GM12878 (cell line): ENCODE measurements at regions not wholly inside any gene's neighbourhood (a gene's known extent, or its start where the extent isn't known, plus 50 kb on each side); places are given as distances from the start of the nearest gene placed in this dataset.

Experiments used
- ATAC-seq: fragments of 200-7000 bp; cut with Tn5 transposase; 3 replicates; pipeline ENCODE4 v1.9.1; 2020; ENCODE audit warnings: mild to moderate bottlenecking, moderate library complexity
- BruUV-seq: library from RNA; stranded (reverse); fragments of 400-500 nt; replicated peaks from 2 replicates; lab custom pipeline; 2021; lab: Mats Ljungman, UMichigan
- CTCF ChIA-PET: fragments of 300-600 bp; sonication (Branson Sonifier 250); formaldehyde crosslinking; extraction: SDS; loops from one replicate; lab custom pipeline; 2021; ENCODE audit warnings: inconsistent platforms; lab: Yijun Ruan, JAX
- POLR2A ChIA-PET: fragments of 350-600 bp; formaldehyde crosslinking; extraction: SDS; loops from one replicate; lab custom pipeline; 2021; ENCODE audit warnings: inconsistent platforms; lab: Charles Lee
- RAD21 ChIA-PET: fragments of 300-600 bp; sonication (Branson Sonifier 250); formaldehyde crosslinking; loops from one replicate; lab custom pipeline; 2023; ENCODE audit warnings: antibody characterized with exemption; ENCODE audit not compliant: unreplicated experiment; lab: Charles Lee
- SMC1A ChIA-PET: fragments of 300-600 bp; sonication (Branson Sonifier 250); formaldehyde crosslinking; loops from one replicate; lab custom pipeline; 2023; ENCODE audit not compliant: unreplicated experiment, uncharacterized antibody; lab: Charles Lee
- DNase-seq: peaks from one replicate; pipeline ENCODE4 v3.0.0-alpha.2; 2011; ENCODE audit warnings: low read depth, low spot score
- FAIRE-seq: peaks from 3 replicates; lab custom pipeline; 2011; peaks lifted over from hg19 to GRCh38; lab: Jason Lieb, UNC
- H2AFZ ChIP-seq: 2 replicates; pipeline ENCODE4 v1.6.0; 2011; ENCODE audit warnings: low read depth, low read length, control low read depth; ENCODE audit not compliant: control insufficient read depth
- H3K27ac ChIP-seq: 2 replicates; pipeline ENCODE4 v1.5.1; 2011; ENCODE audit warnings: control low read depth; ENCODE audit not compliant: control insufficient read depth, insufficient read depth
- H3K27me3 ChIP-seq, 2 experiments: replicated peaks in 1 of 2; 2 replicates each; pipeline versions ENCODE4 v1.6.0 to v1.6.1; 2011; ENCODE audit warnings: low read length in 1 of 2; ENCODE audit not compliant: control insufficient read depth in 2 of 2, insufficient read depth in 2 of 2
- H3K36me3 ChIP-seq, 2 experiments: 2 replicates each; pipeline ENCODE4 v1.5.1; 2011; ENCODE audit warnings: low read length in 1 of 2; ENCODE audit not compliant: control insufficient read depth in 2 of 2, insufficient read depth in 2 of 2
- H3K4me1 ChIP-seq: 2 replicates; pipeline ENCODE4 v1.6.1; 2011; ENCODE audit warnings: mild to moderate bottlenecking, low read length, moderate library complexity, mixed read lengths; ENCODE audit not compliant: control insufficient read depth, insufficient read depth
- H3K4me2 ChIP-seq: 2 replicates; pipeline ENCODE4 v1.6.0; 2011; ENCODE audit warnings: control low read depth; ENCODE audit not compliant: control insufficient read depth, insufficient read depth
- H3K4me3 ChIP-seq: fragments of 200-600 bp; sonication (generic); 2 replicates; pipeline ENCODE4 v1.5.1; 2016
- H3K79me2 ChIP-seq: 2 replicates; pipeline ENCODE4 v1.6.0; 2011; ENCODE audit warnings: low read length; ENCODE audit not compliant: control insufficient read depth, insufficient read depth
- H3K9ac ChIP-seq: 2 replicates; pipeline ENCODE4 v1.8.0; 2011; ENCODE audit warnings: low read length, control low read depth, mixed read lengths; ENCODE audit not compliant: control insufficient read depth, insufficient read depth
- H3K9me3 ChIP-seq: replicated peaks from 3 replicates; pipeline ENCODE4 v1.5.1; 2011; ENCODE audit warnings: mild to moderate bottlenecking, low read length; ENCODE audit not compliant: control insufficient read depth, insufficient read depth
- H4K20me1 ChIP-seq: 2 replicates; pipeline ENCODE4 v1.6.0; 2011; ENCODE audit not compliant: control insufficient read depth, insufficient read depth
- ATF7 ChIP-seq: fragments of 450-650 bp; IDR thresholded peaks from 2 replicates; pipeline ENCODE4 v1.6.1; 2016; ENCODE audit warnings: low read depth, mild to moderate bottlenecking
- BCL11A ChIP-seq: IDR thresholded peaks from 2 replicates; pipeline ENCODE4 v1.6.1; 2011; ENCODE audit warnings: low read depth, low read length
- BCLAF1 ChIP-seq: fragments of 450-650 bp; IDR thresholded peaks from 2 replicates; pipeline ENCODE4 v1.6.1; 2017; ENCODE audit warnings: antibody characterized with exemption, mild to moderate bottlenecking, moderate library complexity
- DPF2 ChIP-seq: fragments of 450-650 bp; IDR thresholded peaks from 2 replicates; pipeline ENCODE4 v1.6.1; 2017; ENCODE audit warnings: mild to moderate bottlenecking
- MYB ChIP-seq: fragments of 150-350 bp; IDR thresholded peaks from 2 replicates; pipeline ENCODE4 v1.6.1; 2014; ENCODE audit warnings: mild to moderate bottlenecking, low read depth, low read length, borderline replicate concordance
- MYC ChIP-seq: IDR thresholded peaks from 2 replicates; pipeline ENCODE4 v1.6.1; 2011; ENCODE audit warnings: mild to moderate bottlenecking, low read length, moderate library complexity, inconsistent platforms; ENCODE audit not compliant: insufficient read depth, insufficient replicate concordance, insufficient read length, severe bottlenecking
- PKNOX1 ChIP-seq: fragments of 450-650 bp; IDR thresholded peaks from 2 replicates; pipeline ENCODE4 v1.6.1; 2016; ENCODE audit warnings: mild to moderate bottlenecking
- POLR2AphosphoS5 ChIP-seq: IDR thresholded peaks from 2 replicates; pipeline ENCODE4 v1.6.1; 2011; ENCODE audit warnings: mild to moderate bottlenecking, low read length, inconsistent platforms
- RELB ChIP-seq: fragments of 450-650 bp; IDR thresholded peaks from 2 replicates; pipeline ENCODE4 v1.6.1; 2017; ENCODE audit warnings: low read depth, mild to moderate bottlenecking, moderate library complexity
- SMAD5 ChIP-seq: IDR thresholded peaks from 2 replicates; pipeline ENCODE4 v1.6.1; 2016; ENCODE audit warnings: antibody characterized with exemption, low read depth
- SPI1 ChIP-seq: IDR thresholded peaks from 2 replicates; pipeline ENCODE4 v1.6.1; 2011; ENCODE audit warnings: low read depth, mild to moderate bottlenecking, low read length, moderate library complexity, borderline replicate concordance; ENCODE audit not compliant: insufficient read depth
- WRNIP1 ChIP-seq: IDR thresholded peaks from 2 replicates; pipeline ENCODE4 v1.6.1; 2011; ENCODE audit warnings: low read depth, low read length, improper control_type of control experiment, borderline replicate concordance
- ZNF622 ChIP-seq: fragments of 450-650 bp; IDR thresholded peaks from 2 replicates; pipeline ENCODE4 v1.6.1; 2017; ENCODE audit warnings: mild to moderate bottlenecking, inconsistent platforms
- WGBS: methylation state at CpG from one replicate; pipeline ENCODE4 v1.1.6; 2016; ENCODE audit warnings: low lambda C conversion rate; ENCODE audit not compliant: insufficient replicate concordance, insufficient coverage; ENCODE audit errors: missing lambda C conversion rate; 5-methylcytosine and 5-hydroxymethylcytosine counted together
- in situ Hi-C: fragments of 300-500 bp; cut with MboI; formaldehyde crosslinking; loops from 9 replicates; pipeline ENCODE4 v1.14.3; 2018; ENCODE audit warnings: mixed read lengths
- intact Hi-C: fragments of 100-400 bp; cut with micrococcal nuclease; formaldehyde crosslinking; loops from one replicate; pipeline ENCODE4 v1.14.2; 2022; ENCODE audit not compliant: unreplicated experiment
- TF ChIP-seq, protein P1 (sequence below): fragments of 450-650 bp; IDR thresholded peaks from 2 replicates; pipeline ENCODE4 v1.6.1; 2018; ENCODE audit warnings: borderline replicate concordance, mild to moderate bottlenecking; ENCODE audit not compliant: partially characterized antibody
- TF ChIP-seq, protein P2 (sequence below): IDR thresholded peaks from 2 replicates; pipeline ENCODE4 v1.6.1; 2011; ENCODE audit warnings: mild to moderate bottlenecking, low read depth, low read length, moderate library complexity; ENCODE audit not compliant: insufficient replicate concordance

DNA sequence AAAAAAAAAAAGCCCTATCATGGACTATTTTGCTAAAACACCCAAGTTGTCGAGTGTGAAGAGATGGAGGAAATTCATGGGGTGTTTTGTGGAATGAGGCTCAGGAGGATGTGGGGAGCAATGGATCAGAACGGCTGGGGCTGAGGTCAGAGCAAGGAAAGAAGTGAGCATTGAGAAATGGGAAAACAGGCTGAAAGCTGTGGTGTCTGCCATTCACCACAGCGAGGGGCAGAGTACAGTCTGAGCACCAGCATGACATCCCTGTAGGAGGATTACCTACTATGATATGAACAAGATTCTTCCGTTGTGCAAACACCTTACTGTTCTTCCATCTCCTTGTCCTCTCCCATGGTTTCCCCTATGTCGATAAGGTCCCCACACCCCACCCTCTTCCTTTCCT is 193.1 kb downstream of the TMEM114 start:
- in situ Hi-C loops (loop anchor here (10.0 to 25.0 kb wide), 3 partner anchors 58 to 590 kb away; no protein-coding TSS in a partner anchor), intact Hi-C loops (no loop called here)
- ATAC-seq (no peak), FAIRE-seq (no peak), DNase-seq (no peak)
- Histone ChIP-seq H3K27ac (no peak overlapping the region), H2AFZ (no peak overlapping the region), H3K9ac (no peak overlapping the region), H3K4me1 (no peaks in the 10 kb centered on the region), H3K36me3 (no peaks in the 10 kb centered on the region), H3K27me3 (no peaks in the 10 kb centered on the region), H3K4me2 (no peak overlapping the region), H3K4me3 (no peak overlapping the region), H3K9me3 (no peaks in the 10 kb centered on the region), H4K20me1 (no peaks in the 10 kb centered on the region), H3K79me2 (no peaks in the 10 kb centered on the region)
- no peak for TF ChIP-seq BCLAF1
- no peak for TF ChIP-seq SPI1
- TF ChIP-seq, protein P1, sequence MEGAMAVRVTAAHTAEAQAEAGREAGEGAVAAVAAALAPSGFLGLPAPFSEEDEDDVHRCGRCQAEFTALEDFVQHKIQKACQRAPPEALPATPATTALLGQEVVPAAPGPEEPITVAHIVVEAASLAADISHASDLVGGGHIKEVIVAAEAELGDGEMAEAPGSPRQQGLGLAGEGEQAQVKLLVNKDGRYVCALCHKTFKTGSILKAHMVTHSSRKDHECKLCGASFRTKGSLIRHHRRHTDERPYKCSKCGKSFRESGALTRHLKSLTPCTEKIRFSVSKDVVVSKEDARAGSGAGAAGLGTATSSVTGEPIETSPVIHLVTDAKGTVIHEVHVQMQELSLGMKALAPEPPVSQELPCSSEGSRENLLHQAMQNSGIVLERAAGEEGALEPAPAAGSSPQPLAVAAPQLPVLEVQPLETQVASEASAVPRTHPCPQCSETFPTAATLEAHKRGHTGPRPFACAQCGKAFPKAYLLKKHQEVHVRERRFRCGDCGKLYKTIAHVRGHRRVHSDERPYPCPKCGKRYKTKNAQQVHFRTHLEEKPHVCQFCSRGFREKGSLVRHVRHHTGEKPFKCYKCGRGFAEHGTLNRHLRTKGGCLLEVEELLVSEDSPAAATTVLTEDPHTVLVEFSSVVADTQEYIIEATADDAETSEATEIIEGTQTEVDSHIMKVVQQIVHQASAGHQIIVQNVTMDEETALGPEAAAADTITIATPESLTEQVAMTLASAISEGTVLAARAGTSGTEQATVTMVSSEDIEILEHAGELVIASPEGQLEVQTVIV, result no peak
- TF ChIP-seq MYC, result no peak
- TF ChIP-seq BCL11A, result no peak
- TF ChIP-seq MYB, result no peak
- TF ChIP-seq SMAD5, result no peak
- no peak for TF ChIP-seq ZNF622
- no peak for TF ChIP-seq PKNOX1
- no peak for TF ChIP-seq DPF2
- TF ChIP-seq RELB, result no peak
- TF ChIP-seq, protein P2, sequence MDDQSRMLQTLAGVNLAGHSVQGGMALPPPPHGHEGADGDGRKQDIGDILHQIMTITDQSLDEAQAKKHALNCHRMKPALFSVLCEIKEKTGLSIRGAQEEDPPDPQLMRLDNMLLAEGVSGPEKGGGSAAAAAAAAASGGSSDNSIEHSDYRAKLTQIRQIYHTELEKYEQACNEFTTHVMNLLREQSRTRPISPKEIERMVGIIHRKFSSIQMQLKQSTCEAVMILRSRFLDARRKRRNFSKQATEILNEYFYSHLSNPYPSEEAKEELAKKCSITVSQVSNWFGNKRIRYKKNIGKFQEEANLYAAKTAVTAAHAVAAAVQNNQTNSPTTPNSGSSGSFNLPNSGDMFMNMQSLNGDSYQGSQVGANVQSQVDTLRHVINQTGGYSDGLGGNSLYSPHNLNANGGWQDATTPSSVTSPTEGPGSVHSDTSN, result no peak
- no peak for TF ChIP-seq POLR2AphosphoS5
- no peak for TF ChIP-seq ATF7
- no peak for TF ChIP-seq WRNIP1
- POLR2A ChIA-PET, result no interaction called here
- CTCF ChIA-PET, result no interaction called here
- SMC1A ChIA-PET, result interaction anchor here (0.6 kb wide), 1 partner anchor 14 kb away, joined by 3 read pairs; no protein-coding TSS in a partner anchor
- RAD21 ChIA-PET, result no interaction called here
- no TSS peak for BruUV-seq
- 37% methylated on average over 5 of the region's 5 CpGs for WGBS
